Kidney epithelial cell (primary cell): ENCODE measurements at regions not wholly inside any gene's neighbourhood (a gene's known extent, or its start where the extent isn't known, plus 50 kb on each side); places are given as distances from the start of the nearest gene placed in this dataset.

ENCODE experiments used
- DNase-seq: peaks from one replicate; pipeline ENCODE4 v3.0.0-alpha.2; 2010; ENCODE audit warnings: low read depth
- H3K27me3 ChIP-seq: 2 replicates; pipeline ENCODE4 v1.6.0; 2011; ENCODE audit warnings: low read length; ENCODE audit not compliant: control insufficient read depth, insufficient read depth
- H3K36me3 ChIP-seq: 2 replicates; pipeline ENCODE4 v1.5.1; 2011; ENCODE audit warnings: low read length; ENCODE audit not compliant: control insufficient read depth, insufficient read depth
- H3K4me3 ChIP-seq: 2 replicates; pipeline ENCODE4 v1.5.1; 2011; ENCODE audit warnings: low read depth, mild to moderate bottlenecking, control low read depth, low read length
- TF ChIP-seq, protein P1 (sequence below): IDR thresholded peaks from 2 replicates; pipeline ENCODE4 v1.5.1; 2011; ENCODE audit warnings: mild to moderate bottlenecking, moderate library complexity, low read length, control low read depth, inconsistent platforms; ENCODE audit not compliant: insufficient read depth, poor library complexity, severe bottlenecking

DNA sequence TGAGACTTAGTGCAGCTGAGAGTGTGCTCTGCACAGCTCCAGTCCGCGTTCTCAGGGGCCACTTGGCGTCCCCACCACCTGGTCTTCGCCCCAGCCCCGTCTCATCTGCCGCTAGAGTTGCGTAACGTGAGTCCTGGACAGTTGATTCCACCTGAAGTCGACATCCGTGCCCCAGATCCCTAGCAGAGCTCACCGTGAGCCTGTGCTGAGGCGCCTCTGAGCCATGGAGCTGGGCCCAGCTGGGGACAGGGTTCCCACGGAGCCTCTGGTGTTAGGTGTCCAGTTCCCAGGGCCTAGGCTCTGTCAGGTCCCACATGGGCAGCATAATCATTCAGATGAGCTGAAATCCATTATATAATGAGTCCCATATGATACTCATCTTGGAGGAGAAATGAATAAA, 147.1 kb upstream of the SOX1 start:
- TF ChIP-seq, protein P1, sequence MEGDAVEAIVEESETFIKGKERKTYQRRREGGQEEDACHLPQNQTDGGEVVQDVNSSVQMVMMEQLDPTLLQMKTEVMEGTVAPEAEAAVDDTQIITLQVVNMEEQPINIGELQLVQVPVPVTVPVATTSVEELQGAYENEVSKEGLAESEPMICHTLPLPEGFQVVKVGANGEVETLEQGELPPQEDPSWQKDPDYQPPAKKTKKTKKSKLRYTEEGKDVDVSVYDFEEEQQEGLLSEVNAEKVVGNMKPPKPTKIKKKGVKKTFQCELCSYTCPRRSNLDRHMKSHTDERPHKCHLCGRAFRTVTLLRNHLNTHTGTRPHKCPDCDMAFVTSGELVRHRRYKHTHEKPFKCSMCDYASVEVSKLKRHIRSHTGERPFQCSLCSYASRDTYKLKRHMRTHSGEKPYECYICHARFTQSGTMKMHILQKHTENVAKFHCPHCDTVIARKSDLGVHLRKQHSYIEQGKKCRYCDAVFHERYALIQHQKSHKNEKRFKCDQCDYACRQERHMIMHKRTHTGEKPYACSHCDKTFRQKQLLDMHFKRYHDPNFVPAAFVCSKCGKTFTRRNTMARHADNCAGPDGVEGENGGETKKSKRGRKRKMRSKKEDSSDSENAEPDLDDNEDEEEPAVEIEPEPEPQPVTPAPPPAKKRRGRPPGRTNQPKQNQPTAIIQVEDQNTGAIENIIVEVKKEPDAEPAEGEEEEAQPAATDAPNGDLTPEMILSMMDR = no peak
- no peak overlapping the region for H3K4me3 ChIP-seq
- H3K36me3 ChIP-seq = no peaks in the 10 kb centered on the region
- no peaks in the 10 kb centered on the region for H3K27me3 ChIP-seq
- no peak for DNase-seq

- H3K4me3 ChIP-seq = no peak overlapping the region
- TF ChIP-seq, protein P1 = no peak
- no peaks in the 10 kb centered on the region for H3K36me3 ChIP-seq
- no peaks in the 10 kb centered on the region for H3K27me3 ChIP-seq
- DNase-seq = no peak
Measured at GRCh38 chr13:111920306-111920931, 146.5 kb upstream of the SOX1 start.

DNA sequence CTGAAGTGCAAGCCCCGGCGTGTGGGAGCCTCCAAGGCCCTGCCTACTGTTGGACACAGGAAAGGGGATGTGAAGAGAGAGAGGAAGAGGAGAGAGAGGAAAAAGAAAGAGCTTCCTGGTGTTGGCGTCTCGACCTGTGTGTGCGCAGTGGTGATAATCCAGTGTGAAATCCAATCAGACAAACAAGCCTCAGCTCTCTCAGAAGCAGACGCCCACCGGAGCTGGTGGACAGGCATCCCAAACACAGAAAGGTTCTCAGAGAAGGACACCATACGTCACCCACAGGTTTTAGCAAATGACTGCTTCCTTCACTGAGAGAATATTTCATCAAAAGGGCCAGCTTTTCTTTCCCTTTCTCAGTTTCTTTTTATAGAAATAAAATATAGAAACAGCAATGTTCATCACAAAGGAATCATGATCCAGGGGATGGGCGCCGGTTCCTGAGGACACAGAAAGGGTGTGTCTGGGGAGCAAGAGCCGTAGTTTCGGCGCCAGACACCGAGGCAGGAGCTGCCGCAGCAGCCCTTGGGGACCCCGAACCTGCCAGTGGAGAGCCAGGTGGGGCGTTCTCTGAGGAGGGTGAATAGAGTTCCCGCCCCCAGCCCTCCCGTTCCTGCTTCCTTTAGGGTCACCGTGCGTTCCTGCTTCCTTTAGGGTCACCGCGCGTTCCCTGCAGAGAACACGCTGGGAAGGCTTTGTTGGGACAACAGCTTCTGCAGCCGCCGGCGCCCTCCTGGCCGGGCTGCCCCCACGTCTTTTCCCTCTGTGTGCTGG, 145.8 kb upstream of the SOX1 start:
- no peaks in the 10 kb centered on the region for H3K36me3 ChIP-seq
- DNase-seq = no peak
- H3K4me3 ChIP-seq = no peak overlapping the region
- H3K27me3 ChIP-seq = no peaks in the 10 kb centered on the region
- TF ChIP-seq, protein P1 = no peak

- H3K36me3 ChIP-seq = no peaks in the 10 kb centered on the region
- DNase-seq = no peak
- H3K4me3 ChIP-seq = no peak overlapping the region
- TF ChIP-seq, protein P1 = no peak
- no peaks in the 10 kb centered on the region for H3K27me3 ChIP-seq
Measured at GRCh38 chr13:111922086-111922485, 144.9 kb upstream of the SOX1 start.

DNA sequence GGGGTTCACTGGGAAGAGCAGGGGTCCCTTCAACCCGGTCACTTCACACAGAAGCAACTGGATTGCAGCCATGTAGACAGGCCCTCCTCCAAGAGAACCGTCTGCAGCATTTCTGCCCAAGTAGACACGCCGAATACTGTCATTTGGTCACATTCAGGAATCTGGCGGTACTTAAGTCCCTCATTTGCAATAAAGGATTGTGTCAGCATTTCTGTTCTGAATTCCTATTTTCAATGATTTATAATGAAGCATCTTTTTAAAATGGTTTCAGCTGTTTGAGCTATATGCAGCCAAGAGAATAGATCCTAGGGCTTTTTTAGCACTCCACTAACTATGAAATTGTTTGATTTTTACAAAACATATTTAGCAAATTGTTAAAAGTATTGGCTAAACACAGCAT, 143.5 kb upstream of the SOX1 start:
- Histone ChIP-seq H3K4me3 (no peak overlapping the region), H3K27me3 (no peaks in the 10 kb centered on the region), H3K36me3 (no peaks in the 10 kb centered on the region)
- no peak for DNase-seq
- TF ChIP-seq, protein P1 = no peak
